Right atrium auricular region (tissue), 2 donors: ENCODE measurements at regions not wholly inside any gene's neighbourhood (a gene's known extent, or its start where the extent isn't known, plus 50 kb on each side); places are given as distances from the start of the nearest gene placed in this dataset.
A peak's percentile ranks its signal among the peaks of the same experiment; 100 is the strongest.

ENCODE experiments used
- DNase-seq: peaks from one replicate; pipeline ENCODE4 v3.0.0-alpha.2; 2019; ENCODE audit warnings: low spot score
- H3K27ac ChIP-seq, 2 donors: fragments of 200-600 bp; sonication (generic); 1 replicate in 1 of 2; 2 replicates in 1 of 2; pipeline ENCODE4 v1.5.1; 2016 to 2019
- H3K27me3 ChIP-seq, 2 donors: fragments of 200-600 bp; sonication (generic); one replicate each; pipeline versions ENCODE4 v1.5.1 to v1.6.0; 2017 to 2019
- H3K36me3 ChIP-seq: fragments of 200-600 bp; sonication (generic); one replicate; pipeline ENCODE4 v1.5.1; 2016
- H3K4me1 ChIP-seq, 2 donors: fragments of 200-600 bp; sonication (generic); one replicate each; pipeline versions ENCODE4 v1.5.1 to v1.6.0; 2017 to 2019
- H3K4me3 ChIP-seq, 2 donors: fragments of 200-600 bp; sonication (generic); 1 replicate in 1 of 2; 2 replicates in 1 of 2; pipeline ENCODE4 v1.5.1; 2017 to 2019; ENCODE audit warnings: mild to moderate bottlenecking in 1 of 2, moderate library complexity in 1 of 2
- H3K9me3 ChIP-seq, 2 donors: fragments of 200-600 bp; sonication (generic); one replicate each; pipeline ENCODE4 v1.5.1; 2019
- TF ChIP-seq, protein P1 (sequence below), 2 donors: fragments of 200-600 bp; sonication (generic); IDR thresholded peaks; one replicate each; pipeline ENCODE4 v1.5.1; 2019; ENCODE audit warnings: antibody characterized with exemption in 2 of 2

GRCh38 chr6:19714434-19715166, 122.6 kb upstream of the ID4 start:
- no peak overlapping the region for H3K27ac ChIP-seq
- no peaks in the 10 kb centered on the region for H3K9me3 ChIP-seq
- no peaks in the 10 kb centered on the region for H3K4me1 ChIP-seq
- H3K36me3 ChIP-seq, result no peaks in the 10 kb centered on the region
- DNase-seq, result no peak
- TF ChIP-seq, protein P1, sequence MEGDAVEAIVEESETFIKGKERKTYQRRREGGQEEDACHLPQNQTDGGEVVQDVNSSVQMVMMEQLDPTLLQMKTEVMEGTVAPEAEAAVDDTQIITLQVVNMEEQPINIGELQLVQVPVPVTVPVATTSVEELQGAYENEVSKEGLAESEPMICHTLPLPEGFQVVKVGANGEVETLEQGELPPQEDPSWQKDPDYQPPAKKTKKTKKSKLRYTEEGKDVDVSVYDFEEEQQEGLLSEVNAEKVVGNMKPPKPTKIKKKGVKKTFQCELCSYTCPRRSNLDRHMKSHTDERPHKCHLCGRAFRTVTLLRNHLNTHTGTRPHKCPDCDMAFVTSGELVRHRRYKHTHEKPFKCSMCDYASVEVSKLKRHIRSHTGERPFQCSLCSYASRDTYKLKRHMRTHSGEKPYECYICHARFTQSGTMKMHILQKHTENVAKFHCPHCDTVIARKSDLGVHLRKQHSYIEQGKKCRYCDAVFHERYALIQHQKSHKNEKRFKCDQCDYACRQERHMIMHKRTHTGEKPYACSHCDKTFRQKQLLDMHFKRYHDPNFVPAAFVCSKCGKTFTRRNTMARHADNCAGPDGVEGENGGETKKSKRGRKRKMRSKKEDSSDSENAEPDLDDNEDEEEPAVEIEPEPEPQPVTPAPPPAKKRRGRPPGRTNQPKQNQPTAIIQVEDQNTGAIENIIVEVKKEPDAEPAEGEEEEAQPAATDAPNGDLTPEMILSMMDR (IDR thresholded peaks at IDR 0.05), result no peak
- no peak overlapping the region for H3K4me3 ChIP-seq
- no peaks in the 10 kb centered on the region for H3K27me3 ChIP-seq

DNA sequence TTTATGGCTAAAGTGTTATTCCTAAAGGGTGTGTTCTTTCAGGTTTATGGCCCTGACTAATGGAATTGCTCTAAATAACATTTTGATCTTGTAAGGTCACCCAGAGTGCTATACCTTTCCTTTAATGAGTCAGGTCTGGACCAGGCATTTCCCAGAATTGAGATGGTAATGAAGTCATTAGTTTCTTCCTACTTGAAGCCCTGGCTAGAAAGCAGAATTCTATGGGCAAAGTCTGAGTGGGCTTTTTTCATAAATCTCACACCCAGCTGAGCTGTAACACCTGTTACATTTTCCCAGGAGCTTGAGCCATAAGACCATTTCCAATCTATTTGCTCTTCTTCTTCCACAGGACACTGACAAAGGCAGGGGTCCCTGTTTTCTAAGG, 122.0 kb upstream of the ID4 start:
- Histone ChIP-seq H3K4me1 (no peaks in the 10 kb centered on the region), H3K27me3 (no peaks in the 10 kb centered on the region), H3K4me3 (no peak overlapping the region), H3K9me3 (no peaks in the 10 kb centered on the region), H3K36me3 (no peaks in the 10 kb centered on the region), H3K27ac (no peak overlapping the region)
- DNase-seq, result no peak
- TF ChIP-seq, protein P1 (IDR thresholded peaks at IDR 0.05), result no peak

DNA sequence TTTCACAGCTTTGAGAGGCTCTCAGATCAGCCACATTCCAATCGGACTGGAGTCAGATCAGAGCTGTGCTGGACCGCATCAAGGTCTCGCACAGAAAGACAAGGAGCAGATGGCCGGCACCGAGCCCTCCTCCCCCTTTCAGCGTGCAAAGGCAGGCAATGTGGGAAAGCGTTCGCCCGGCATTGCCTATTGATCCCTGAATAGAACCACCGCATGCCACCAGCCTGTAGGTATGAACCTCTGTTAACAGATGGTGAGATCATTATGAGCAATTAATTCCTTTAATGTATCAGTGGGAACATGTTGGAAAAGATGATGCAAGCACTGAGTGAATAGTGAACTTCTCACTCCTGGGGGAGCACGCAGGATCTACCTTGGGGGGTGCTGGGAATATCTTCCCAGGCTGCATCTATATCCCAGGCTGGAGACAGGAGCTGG, 117.5 kb upstream of the ID4 start:
- Histone ChIP-seq H3K9me3 (no peaks in the 10 kb centered on the region), H3K27me3 (no peaks in the 10 kb centered on the region), H3K36me3 (no peaks in the 10 kb centered on the region), H3K4me1 (no peaks in the 10 kb centered on the region), H3K4me3 (no peak overlapping the region), H3K27ac (no peak overlapping the region)
- TF ChIP-seq, protein P1 (IDR thresholded peaks at IDR 0.05), result no peak
- DNase-seq, result no peak

DNA sequence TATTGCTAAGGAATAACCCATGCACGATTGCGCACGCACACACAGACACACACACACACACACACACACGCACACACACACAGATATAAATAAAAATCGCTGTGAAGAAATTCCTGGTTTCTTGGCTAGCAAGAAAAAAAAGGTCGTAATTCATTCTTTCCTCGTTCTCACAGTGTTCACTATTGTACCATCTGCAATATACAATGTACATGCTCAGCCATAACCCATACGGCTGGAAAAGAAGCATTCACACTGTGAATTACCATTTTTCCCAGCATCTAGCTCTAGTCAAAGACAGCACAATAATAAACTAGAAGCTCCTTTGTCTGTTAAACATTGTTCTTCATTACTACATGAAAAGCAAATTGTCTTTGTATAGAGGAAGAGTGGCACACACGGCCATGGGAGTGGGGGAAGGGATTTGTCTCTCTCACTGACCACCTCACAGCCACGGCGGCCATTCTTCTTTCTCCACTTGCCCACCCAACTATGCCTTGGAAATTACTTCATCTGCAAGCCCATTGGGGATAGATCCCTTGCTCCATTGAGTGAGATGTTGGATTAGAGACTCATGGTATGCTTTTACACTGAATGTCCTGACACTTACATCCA, 115.3 kb upstream of the ID4 start:
- H3K4me1 ChIP-seq, result no peaks in the 10 kb centered on the region
- TF ChIP-seq, protein P1 (IDR thresholded peaks at IDR 0.05), result no peak

GRCh38 chr6:19722999-19723398, 114.2 kb upstream of the ID4 start:
- Histone ChIP-seq H3K36me3 (no peaks in the 10 kb centered on the region), H3K27me3 (no peaks in the 10 kb centered on the region), H3K4me1 (no peaks in the 10 kb centered on the region), H3K4me3 (no peak overlapping the region), H3K27ac (peak overlapping the region in 1 of 2 donors; percentile 23), H3K9me3 (no peaks in the 10 kb centered on the region)
- TF ChIP-seq, protein P1 (IDR thresholded peaks at IDR 0.05), result no peak
- DNase-seq, result no peak

More for the DNA sequence above, 115.3 kb upstream of the ID4 start:
- Histone ChIP-seq H3K4me3 (no peak overlapping the region), H3K9me3 (no peaks in the 10 kb centered on the region), H3K27ac (no peak overlapping the region), H3K27me3 (no peaks in the 10 kb centered on the region), H3K36me3 (no peaks in the 10 kb centered on the region)
- no peak for DNase-seq
